HCT116 (cell line): ENCODE measurements at regions not wholly inside any gene's neighbourhood (a gene's known extent, or its start where the extent isn't known, plus 50 kb on each side); places are given as distances from the start of the nearest gene placed in this dataset.

Experiments
- CBX3 ChIP-seq: IDR thresholded peaks from 2 replicates; pipeline ENCODE4 v1.6.1; 2012; ENCODE audit warnings: low read depth
- CTCF ChIP-seq, 3 experiments: fragments of 200-600 bp in 1 of 3; sonication (generic) in 1 of 3; IDR thresholded peaks in 2 of 3; conservative IDR thresholded peaks in 1 of 3; 2 replicates each; pipeline ENCODE4 v1.5.1; 2012 to 2017; ENCODE audit warnings: low read depth in 2 of 3, low read length in 2 of 3, antibody characterized with exemption in 1 of 3, borderline replicate concordance in 1 of 3, control low read depth in 1 of 3, mild to moderate bottlenecking in 1 of 3, mixed read lengths in 1 of 3, mixed run types in 1 of 3, moderate library complexity in 1 of 3; ENCODE audit not compliant: insufficient read depth in 1 of 3
- EGR1 ChIP-seq: IDR thresholded peaks from 2 replicates; pipeline ENCODE4 v1.6.1; 2012; ENCODE audit warnings: low read depth
- EZH2 ChIP-seq: fragments of 200-600 bp; sonication (generic); IDR thresholded peaks from 2 replicates; pipeline ENCODE4 v1.6.1; 2017; ENCODE audit warnings: antibody characterized with exemption, mixed run types
- EZH2phosphoT487 ChIP-seq: fragments of 200-600 bp; IDR thresholded peaks from 2 replicates; pipeline ENCODE4 v1.6.1; 2018; ENCODE audit warnings: antibody characterized with exemption, borderline replicate concordance
- FOSL1 ChIP-seq: IDR thresholded peaks from 2 replicates; pipeline ENCODE4 v1.6.1; 2012; ENCODE audit warnings: low read depth
- JUND ChIP-seq: IDR thresholded peaks from 2 replicates; pipeline ENCODE4 v1.6.1; 2012
- MAX ChIP-seq: IDR thresholded peaks from 2 replicates; pipeline ENCODE4 v1.6.1; 2012
- POLR2A ChIP-seq: IDR thresholded peaks from 2 replicates; pipeline ENCODE4 v1.7.0; 2011; ENCODE audit warnings: borderline replicate concordance; ENCODE audit not compliant: insufficient read depth, insufficient read length; ENCODE audit errors: extremely low read depth
- POLR2AphosphoS5 ChIP-seq: IDR thresholded peaks from 2 replicates; pipeline ENCODE4 v1.6.1; 2011; ENCODE audit warnings: mild to moderate bottlenecking, low read depth, low read length, moderate library complexity
- RAD21 ChIP-seq: IDR thresholded peaks from 2 replicates; pipeline ENCODE4 v1.6.1; 2012; ENCODE audit warnings: low read depth, mild to moderate bottlenecking
- SP1 ChIP-seq: IDR thresholded peaks from 2 replicates; pipeline ENCODE4 v1.6.1; 2012; ENCODE audit warnings: low read depth
- ZBTB33 ChIP-seq: IDR thresholded peaks from 2 replicates; pipeline ENCODE4 v1.6.1; 2011; ENCODE audit warnings: mild to moderate bottlenecking, low read length, moderate library complexity; ENCODE audit not compliant: insufficient replicate concordance; ENCODE audit errors: extremely low read depth

- no peak for TF ChIP-seq CBX3
- no peak for TF ChIP-seq CTCF (IDR thresholded peaks at IDR 0.05 in 2 of 3, conservative IDR thresholded peaks at IDR 0.05 in 1 of 3; ENCODE audit: borderline replicate concordance in 1 of 3, insufficient read depth in 1 of 3, low read depth in 2 of 3, low read length in 2 of 3)
- no peak for TF ChIP-seq JUND
- no peak for TF ChIP-seq POLR2AphosphoS5
- no peak for TF ChIP-seq POLR2A
- TF ChIP-seq RAD21: no peak
- TF ChIP-seq EZH2: no peak
- TF ChIP-seq SP1: no peak
- TF ChIP-seq FOSL1: no peak
- no peak for TF ChIP-seq EGR1
- TF ChIP-seq MAX: no peak
- no peak for TF ChIP-seq ZBTB33
- no peak for TF ChIP-seq EZH2phosphoT487
Observed at GRCh38 chr3:76096836-76097588, 311.7 kb upstream of the ZNF717 start.
